ENCODE measurements at regions not wholly inside any gene's neighbourhood (a gene's known extent, or its start where the extent isn't known, plus 50 kb on each side); places are given as distances from the start of the nearest gene placed in this dataset.

DNA sequence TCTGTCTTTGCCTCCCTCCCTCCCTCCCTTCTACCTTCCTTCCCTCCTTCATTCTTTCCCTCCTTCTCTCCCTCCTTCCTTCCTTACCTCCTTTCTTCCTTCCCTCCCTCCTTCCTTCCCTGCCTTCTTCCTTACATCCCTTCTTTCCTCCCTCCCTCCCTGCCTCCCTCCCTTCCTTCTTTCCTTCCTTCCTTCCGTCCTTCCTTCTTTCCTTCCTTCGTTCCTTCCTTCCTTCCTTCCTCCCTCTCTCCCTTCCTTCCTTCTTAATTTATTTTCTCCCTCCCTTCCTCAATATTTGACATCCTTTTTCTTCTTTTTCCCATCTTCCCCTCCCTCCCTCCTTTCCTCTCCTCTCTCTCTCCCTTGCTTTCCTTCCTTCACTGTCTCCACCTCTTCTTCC, 301.8 kb downstream of the GATA3 start:
- no peaks in the 10 kb centered on the region for H3K36me3 ChIP-seq
- no peaks in the 10 kb centered on the region for H3K4me1 ChIP-seq
- ATAC-seq (no peak), DNase-seq (no peak)
- no peak overlapping the region for H3K27ac ChIP-seq
- no peaks in the 10 kb centered on the region for H3K9me3 ChIP-seq
- H3K27me3 ChIP-seq, result no peaks in the 10 kb centered on the region
- TF ChIP-seq, protein P1, sequence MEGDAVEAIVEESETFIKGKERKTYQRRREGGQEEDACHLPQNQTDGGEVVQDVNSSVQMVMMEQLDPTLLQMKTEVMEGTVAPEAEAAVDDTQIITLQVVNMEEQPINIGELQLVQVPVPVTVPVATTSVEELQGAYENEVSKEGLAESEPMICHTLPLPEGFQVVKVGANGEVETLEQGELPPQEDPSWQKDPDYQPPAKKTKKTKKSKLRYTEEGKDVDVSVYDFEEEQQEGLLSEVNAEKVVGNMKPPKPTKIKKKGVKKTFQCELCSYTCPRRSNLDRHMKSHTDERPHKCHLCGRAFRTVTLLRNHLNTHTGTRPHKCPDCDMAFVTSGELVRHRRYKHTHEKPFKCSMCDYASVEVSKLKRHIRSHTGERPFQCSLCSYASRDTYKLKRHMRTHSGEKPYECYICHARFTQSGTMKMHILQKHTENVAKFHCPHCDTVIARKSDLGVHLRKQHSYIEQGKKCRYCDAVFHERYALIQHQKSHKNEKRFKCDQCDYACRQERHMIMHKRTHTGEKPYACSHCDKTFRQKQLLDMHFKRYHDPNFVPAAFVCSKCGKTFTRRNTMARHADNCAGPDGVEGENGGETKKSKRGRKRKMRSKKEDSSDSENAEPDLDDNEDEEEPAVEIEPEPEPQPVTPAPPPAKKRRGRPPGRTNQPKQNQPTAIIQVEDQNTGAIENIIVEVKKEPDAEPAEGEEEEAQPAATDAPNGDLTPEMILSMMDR (IDR thresholded peaks at IDR 0.05), result no peak
- H3K4me3 ChIP-seq, result no peak overlapping the region
- intact Hi-C loops (cut with DNase I), result no loop called here

DNA sequence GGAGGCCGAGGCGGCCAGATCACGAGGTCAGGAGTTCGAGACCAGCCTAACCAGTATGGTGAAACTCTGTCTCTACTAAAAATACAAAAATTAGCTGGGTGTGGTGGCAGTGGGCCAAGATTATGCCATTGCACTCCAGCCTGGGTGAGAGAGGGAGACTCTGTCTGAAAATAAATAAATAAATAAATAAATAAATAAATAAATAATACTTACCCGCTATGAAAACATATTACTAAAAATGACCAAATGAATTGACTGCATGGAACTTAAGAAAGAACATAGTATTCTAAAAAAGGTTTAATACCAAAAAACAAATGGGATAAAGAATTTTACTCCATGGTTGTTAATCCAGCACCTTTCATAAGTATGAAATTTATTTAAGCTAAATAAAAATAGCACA, 305.0 kb downstream of the GATA3 start:
- TF ChIP-seq, protein P1 (IDR thresholded peaks at IDR 0.05), result no peak
- Histone ChIP-seq H3K9me3 (no peaks in the 10 kb centered on the region), H3K4me3 (no peak overlapping the region), H3K36me3 (no peaks in the 10 kb centered on the region), H3K27ac (no peak overlapping the region), H3K4me1 (no peaks in the 10 kb centered on the region), H3K27me3 (no peaks in the 10 kb centered on the region)
- no peak for DNase-seq
- intact Hi-C loops (cut with DNase I), result no loop called here
- no peak for ATAC-seq

DNA sequence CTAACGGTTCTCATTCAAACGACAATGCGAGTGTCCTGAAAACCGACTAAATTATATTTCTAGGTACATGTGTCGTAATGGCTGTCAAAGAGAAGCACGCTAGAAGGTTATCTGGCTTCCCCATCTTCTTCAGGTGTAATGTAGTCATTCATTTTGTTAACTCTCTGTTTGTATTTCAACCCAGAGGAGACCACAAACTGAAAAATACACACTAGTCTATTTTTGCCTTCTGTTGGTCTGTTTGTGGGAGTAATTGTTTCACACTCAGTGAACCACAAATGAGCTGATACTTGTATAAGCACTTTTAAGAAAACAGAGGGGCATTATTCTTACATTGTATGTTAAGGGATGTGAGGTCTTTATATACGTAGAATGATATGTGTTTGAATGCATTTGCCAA, 305.9 kb downstream of the GATA3 start:
- H3K4me3 ChIP-seq, result no peak overlapping the region
- H3K27me3 ChIP-seq, result no peaks in the 10 kb centered on the region
- H3K27ac ChIP-seq, result no peak overlapping the region
- no peaks in the 10 kb centered on the region for H3K9me3 ChIP-seq
- DNase-seq, result no peak
- H3K36me3 ChIP-seq, result no peaks in the 10 kb centered on the region
- TF ChIP-seq, protein P1 (IDR thresholded peaks at IDR 0.05), result no peak
- no peak for ATAC-seq
- intact Hi-C loops (cut with DNase I), result no loop called here
- no peaks in the 10 kb centered on the region for H3K4me1 ChIP-seq

DNA sequence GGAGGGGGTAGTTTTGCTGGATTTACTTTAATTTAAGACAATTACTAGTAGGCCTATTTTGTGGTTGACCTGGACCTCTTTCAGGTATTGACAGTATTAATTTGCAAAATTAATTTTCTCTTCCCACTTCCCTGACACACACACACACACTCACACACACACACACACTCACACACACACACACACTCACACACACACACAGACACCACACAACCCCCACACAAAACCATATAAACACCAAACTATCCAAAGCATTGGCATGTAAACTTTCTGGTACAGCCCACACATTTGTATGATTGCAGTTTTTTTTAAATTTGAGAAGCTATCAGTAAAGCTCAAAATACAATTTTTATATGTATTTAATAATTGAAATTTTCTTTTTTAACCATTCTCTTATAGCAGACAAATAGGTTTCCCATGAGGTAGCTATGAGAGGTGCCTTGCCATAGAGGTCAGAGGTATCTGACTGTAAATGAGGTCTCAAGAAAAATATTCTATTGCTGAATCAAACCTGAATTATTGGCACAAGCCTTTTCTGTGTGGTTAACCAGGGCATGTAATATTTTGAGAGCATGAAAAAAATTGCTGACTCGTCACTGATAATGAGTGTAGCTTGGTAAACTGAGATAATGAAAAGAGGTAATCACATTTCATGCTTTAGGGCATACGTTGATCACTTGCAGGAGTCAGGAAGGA, 306.5 kb downstream of the GATA3 start:
- no peaks in the 10 kb centered on the region for H3K27me3 ChIP-seq
- ATAC-seq (no peak), DNase-seq (no peak)
- no peaks in the 10 kb centered on the region for H3K4me1 ChIP-seq
- TF ChIP-seq, protein P1 (IDR thresholded peaks at IDR 0.05), result no peak
- H3K27ac ChIP-seq, result no peak overlapping the region
- no peaks in the 10 kb centered on the region for H3K36me3 ChIP-seq
- no peaks in the 10 kb centered on the region for H3K9me3 ChIP-seq
- H3K4me3 ChIP-seq, result no peak overlapping the region
- intact Hi-C loops (cut with DNase I), result no loop called here

DNA sequence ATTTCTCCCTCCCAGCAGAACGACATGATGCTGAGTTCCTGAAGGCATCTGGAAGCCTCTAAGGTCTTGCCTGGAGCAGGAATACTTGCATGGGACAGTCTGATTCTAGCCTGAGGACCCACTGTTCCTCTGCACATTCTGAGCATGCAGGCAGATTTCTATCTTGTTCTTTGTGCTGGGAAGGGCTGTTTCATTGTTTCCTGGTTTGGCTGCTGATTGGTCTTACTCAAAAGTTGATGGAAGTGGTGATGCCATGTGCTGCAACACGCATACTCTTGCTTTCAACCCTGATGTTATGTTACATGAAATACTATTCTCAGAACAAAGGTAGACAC, 307.0 kb downstream of the GATA3 start:
- DNase-seq, result no peak
- Histone ChIP-seq H3K36me3 (no peaks in the 10 kb centered on the region), H3K4me3 (no peak overlapping the region), H3K4me1 (no peaks in the 10 kb centered on the region), H3K27me3 (no peaks in the 10 kb centered on the region), H3K9me3 (no peaks in the 10 kb centered on the region), H3K27ac (no peak overlapping the region)
- no peak for ATAC-seq
- TF ChIP-seq, protein P1 (IDR thresholded peaks at IDR 0.05), result no peak
- intact Hi-C loops (cut with DNase I), result no loop called here
